ENCODE measurements at regions not wholly inside any gene's neighbourhood (a gene's known extent, or its start where the extent isn't known, plus 50 kb on each side); places are given as distances from the start of the nearest gene placed in this dataset.

DNA sequence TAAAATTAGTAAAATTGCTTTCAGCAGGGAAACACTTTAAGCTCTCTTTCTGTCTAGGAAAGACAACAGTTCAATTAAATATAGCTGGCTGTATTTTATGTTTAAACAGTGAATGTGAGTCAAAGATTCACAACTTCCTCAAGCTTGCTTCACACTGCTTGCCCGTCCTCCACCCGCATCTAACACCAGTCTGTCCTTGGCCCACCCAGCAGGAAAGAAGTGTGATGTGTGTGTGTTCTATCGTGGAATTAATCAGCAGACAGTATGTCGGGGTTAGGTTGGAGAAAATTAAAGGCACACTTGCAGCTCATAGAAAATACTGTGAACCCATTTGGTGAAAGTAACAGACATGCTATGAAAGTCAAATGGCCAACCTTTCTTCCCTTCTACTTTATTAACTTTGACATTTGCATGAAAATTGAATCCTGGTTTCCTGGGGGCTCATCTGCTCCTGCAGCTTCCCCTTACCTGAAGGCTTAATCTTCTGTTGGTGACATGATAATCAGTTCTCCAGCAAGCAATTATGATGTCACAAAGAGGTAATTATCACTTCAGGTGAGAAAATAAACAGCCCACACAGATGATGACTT lies 182.0 kb downstream of the UXS1 start:
- CTCF ChIA-PET: no interaction called here
- TF ChIP-seq CTBP1 (IDR thresholded peaks at IDR 0.05; ENCODE audit: borderline replicate concordance): no peak
- no peak for TF ChIP-seq FOXK2 (IDR thresholded peaks at IDR 0.05)
- no peak for TF ChIP-seq LEF1 (IDR thresholded peaks at IDR 0.05; ENCODE audit: borderline replicate concordance)
- no peak for TF ChIP-seq ARNT (IDR thresholded peaks at IDR 0.05)
- TF ChIP-seq NFRKB (IDR thresholded peaks at IDR 0.05): no peak
- no peak for TF ChIP-seq BHLHE40 (IDR thresholded peaks at IDR 0.05; ENCODE audit: borderline replicate concordance)
- no peak for TF ChIP-seq FOXA1 (IDR thresholded peaks at IDR 0.05)
- no peak for TF ChIP-seq TARDBP (IDR thresholded peaks at IDR 0.05)
- TF ChIP-seq SP1 (IDR thresholded peaks at IDR 0.05): no peak
- TF ChIP-seq FOXM1 (IDR thresholded peaks at IDR 0.05; ENCODE audit: borderline replicate concordance): no peak
- no peak for TF ChIP-seq HDGF (IDR thresholded peaks at IDR 0.05; ENCODE audit: borderline replicate concordance)
- POLR2A ChIA-PET: no interaction called here
- DNase-seq (ENCODE audit: extremely low spot score): no peak

- ChIA-PET CTCF (no interaction called here), POLR2A (no interaction called here)
- TF ChIP-seq ELF4 (IDR thresholded peaks at IDR 0.05): no peak
- TF ChIP-seq FOXM1 (IDR thresholded peaks at IDR 0.05; ENCODE audit: borderline replicate concordance): no peak
- TF ChIP-seq SP1 (IDR thresholded peaks at IDR 0.05): no peak
- no peak for TF ChIP-seq TARDBP (IDR thresholded peaks at IDR 0.05)
- no peak for TF ChIP-seq NFRKB (IDR thresholded peaks at IDR 0.05)
- no peak for TF ChIP-seq FOXK2 (IDR thresholded peaks at IDR 0.05)
- TF ChIP-seq, protein P1, sequence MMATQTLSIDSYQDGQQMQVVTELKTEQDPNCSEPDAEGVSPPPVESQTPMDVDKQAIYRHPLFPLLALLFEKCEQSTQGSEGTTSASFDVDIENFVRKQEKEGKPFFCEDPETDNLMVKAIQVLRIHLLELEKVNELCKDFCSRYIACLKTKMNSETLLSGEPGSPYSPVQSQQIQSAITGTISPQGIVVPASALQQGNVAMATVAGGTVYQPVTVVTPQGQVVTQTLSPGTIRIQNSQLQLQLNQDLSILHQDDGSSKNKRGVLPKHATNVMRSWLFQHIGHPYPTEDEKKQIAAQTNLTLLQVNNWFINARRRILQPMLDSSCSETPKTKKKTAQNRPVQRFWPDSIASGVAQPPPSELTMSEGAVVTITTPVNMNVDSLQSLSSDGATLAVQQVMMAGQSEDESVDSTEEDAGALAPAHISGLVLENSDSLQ (IDR thresholded peaks at IDR 0.05): no peak
- no peak for TF ChIP-seq LEF1 (IDR thresholded peaks at IDR 0.05; ENCODE audit: borderline replicate concordance)
- no peak for TF ChIP-seq ARNT (IDR thresholded peaks at IDR 0.05)
- no peak for TF ChIP-seq CTBP1 (IDR thresholded peaks at IDR 0.05; ENCODE audit: borderline replicate concordance)
- no peak for TF ChIP-seq SUZ12 (IDR thresholded peaks at IDR 0.05)
- TF ChIP-seq FOXA1 (IDR thresholded peaks at IDR 0.05): no peak
- TF ChIP-seq ZNF384 (IDR thresholded peaks at IDR 0.05): no peak
- TF ChIP-seq BHLHE40 (IDR thresholded peaks at IDR 0.05; ENCODE audit: borderline replicate concordance): no peak
- no peak for TF ChIP-seq L3MBTL2 (conservative IDR thresholded peaks at IDR 0.05)
- TF ChIP-seq HDGF (IDR thresholded peaks at IDR 0.05; ENCODE audit: borderline replicate concordance): no peak
- DNase-seq (ENCODE audit: extremely low spot score): no peak
These were observed 182.7 kb downstream of the UXS1 start for GRCh38 chr2:106011380-106011779.

DNA sequence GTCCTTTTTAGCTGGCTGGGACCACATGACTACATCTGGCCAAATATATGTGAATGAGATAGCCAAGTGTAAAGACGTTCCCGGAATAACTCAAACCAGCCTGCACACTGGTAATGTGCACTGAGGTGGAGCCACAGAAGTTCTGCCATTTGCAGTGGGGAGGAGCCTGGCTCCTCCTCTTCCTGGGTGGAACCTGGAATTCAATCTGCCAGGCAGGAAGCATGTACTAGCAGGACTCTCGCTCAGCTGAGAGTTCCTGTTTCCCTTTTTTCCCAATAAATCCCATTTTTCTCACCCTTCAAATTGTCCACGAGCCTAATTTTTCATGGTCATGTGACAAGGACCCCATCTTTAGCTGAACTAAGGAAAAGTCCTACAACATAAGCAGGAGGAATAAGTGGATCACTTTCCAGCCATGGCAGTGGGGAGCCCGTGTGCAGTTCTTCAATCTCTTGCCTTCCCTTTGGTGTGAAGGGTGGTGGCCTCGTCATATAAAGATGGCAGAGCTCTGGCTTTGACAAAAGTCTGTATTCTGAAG lies 183.2 kb downstream of the UXS1 start:
- no peak for DNase-seq (ENCODE audit: extremely low spot score)
- CTCF ChIA-PET: interaction anchor here (0.6 kb wide), 1 partner anchor 95 kb away, joined by 3 read pairs; no protein-coding TSS in a partner anchor
- POLR2A ChIA-PET: no interaction called here
- TF ChIP-seq L3MBTL2 (conservative IDR thresholded peaks at IDR 0.05) (no peak), FOXK2 (IDR thresholded peaks at IDR 0.05) (no peak), TARDBP (IDR thresholded peaks at IDR 0.05) (no peak), ZNF384 (IDR thresholded peaks at IDR 0.05) (no peak), ELF4 (IDR thresholded peaks at IDR 0.05) (no peak), SP1 (IDR thresholded peaks at IDR 0.05) (no peak), FOXA1 (IDR thresholded peaks at IDR 0.05) (no peak), NFRKB (IDR thresholded peaks at IDR 0.05) (no peak), SUZ12 (IDR thresholded peaks at IDR 0.05) (no peak), FOXM1 (IDR thresholded peaks at IDR 0.05; ENCODE audit: borderline replicate concordance) (no peak), CTBP1 (IDR thresholded peaks at IDR 0.05; ENCODE audit: borderline replicate concordance) (no peak), BHLHE40 (IDR thresholded peaks at IDR 0.05; ENCODE audit: borderline replicate concordance) (no peak), LEF1 (IDR thresholded peaks at IDR 0.05; ENCODE audit: borderline replicate concordance) (no peak), ARNT (IDR thresholded peaks at IDR 0.05) (no peak), HDGF (IDR thresholded peaks at IDR 0.05; ENCODE audit: borderline replicate concordance) (no peak)
- TF ChIP-seq, protein P1 (IDR thresholded peaks at IDR 0.05): no peak

DNA sequence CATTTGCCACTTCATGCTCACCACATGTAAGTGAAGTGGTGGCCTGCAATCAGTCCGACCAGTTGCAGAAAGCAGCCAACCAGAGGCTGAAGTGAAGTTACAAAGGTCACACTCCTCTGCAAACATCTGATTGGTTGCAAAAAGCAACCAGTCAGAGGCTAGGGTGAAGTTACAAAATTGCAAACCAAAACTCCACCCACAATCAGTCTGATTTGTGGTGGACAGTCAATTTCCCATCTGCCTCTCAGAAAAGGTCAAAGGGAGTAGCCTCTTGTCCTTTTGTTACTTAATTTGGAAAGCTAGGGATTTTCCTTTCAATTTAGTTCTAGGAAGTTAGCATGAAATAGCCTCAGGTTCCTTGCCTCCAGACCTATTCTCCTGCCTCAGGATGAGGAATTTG lies 185.0 kb downstream of the UXS1 start:
- DNase-seq (ENCODE audit: extremely low spot score): no peak
- POLR2A ChIA-PET: no interaction called here
- no peak for TF ChIP-seq BHLHE40 (IDR thresholded peaks at IDR 0.05; ENCODE audit: borderline replicate concordance)
- no peak for TF ChIP-seq FOXM1 (IDR thresholded peaks at IDR 0.05; ENCODE audit: borderline replicate concordance)
- no peak for TF ChIP-seq ZNF384 (IDR thresholded peaks at IDR 0.05)
- no peak for TF ChIP-seq L3MBTL2 (conservative IDR thresholded peaks at IDR 0.05)
- CTCF ChIA-PET: no interaction called here

DNA sequence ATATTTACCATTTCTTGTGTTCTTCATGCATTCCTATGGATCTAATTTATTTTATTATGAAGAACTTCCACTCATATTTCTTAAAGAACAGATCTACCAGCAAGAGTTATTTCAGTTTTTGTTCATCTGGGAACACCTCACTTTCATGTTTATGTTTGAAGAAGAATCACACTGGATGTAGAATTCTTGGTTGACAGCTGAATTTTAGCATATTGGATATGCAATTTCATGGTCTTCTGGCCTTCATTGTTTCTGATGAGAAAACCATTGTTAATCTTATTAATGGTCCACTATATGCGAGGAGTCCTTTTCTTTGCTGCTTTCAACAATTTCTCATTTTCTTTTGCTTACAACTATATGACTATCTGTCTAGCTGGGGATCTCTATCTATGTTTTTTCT lies 189.2 kb downstream of the UXS1 start:
- TF ChIP-seq L3MBTL2 (conservative IDR thresholded peaks at IDR 0.05) (no peak), ELF4 (IDR thresholded peaks at IDR 0.05) (no peak), SP1 (IDR thresholded peaks at IDR 0.05) (no peak), SUZ12 (IDR thresholded peaks at IDR 0.05) (no peak), FOXM1 (IDR thresholded peaks at IDR 0.05; ENCODE audit: borderline replicate concordance) (no peak), ARNT (IDR thresholded peaks at IDR 0.05) (no peak), TARDBP (IDR thresholded peaks at IDR 0.05) (no peak), NFRKB (IDR thresholded peaks at IDR 0.05) (no peak), FOXA1 (IDR thresholded peaks at IDR 0.05) (no peak), FOXK2 (IDR thresholded peaks at IDR 0.05) (no peak), CTBP1 (IDR thresholded peaks at IDR 0.05; ENCODE audit: borderline replicate concordance) (no peak), HDGF (IDR thresholded peaks at IDR 0.05; ENCODE audit: borderline replicate concordance) (no peak), LEF1 (IDR thresholded peaks at IDR 0.05; ENCODE audit: borderline replicate concordance) (no peak), ZNF384 (IDR thresholded peaks at IDR 0.05) (no peak), BHLHE40 (IDR thresholded peaks at IDR 0.05; ENCODE audit: borderline replicate concordance) (no peak)
- TF ChIP-seq, protein P1 (IDR thresholded peaks at IDR 0.05): no peak
- POLR2A ChIA-PET: no interaction called here
- CTCF ChIA-PET: no interaction called here
- no peak for DNase-seq (ENCODE audit: extremely low spot score)

Data from HEK293T (cell line).